Transverse colon (tissue), 4 donors: ENCODE measurements at regions not wholly inside any gene's neighbourhood (a gene's known extent, or its start where the extent isn't known, plus 50 kb on each side); places are given as distances from the start of the nearest gene placed in this dataset.
"Not testable (repeated sequence)": the region's sequence is repeated elsewhere in the genome, so short reads cannot be mapped to it uniquely, and the experiment has no call there.

Source experiments
- DNase-seq: peaks from one replicate; pipeline ENCODE4 v3.0.0-alpha.2; 2019
- H3K27ac ChIP-seq, 4 donors: fragments of 200-600 bp; sonication (generic); 2 replicates each; pipeline ENCODE4 v1.5.1; 2016 to 2018; ENCODE audit warnings: inconsistent platforms in 4 of 4
- H3K27me3 ChIP-seq: fragments of 200-600 bp; sonication (generic); 2 replicates; pipeline ENCODE4 v1.5.1; 2017; ENCODE audit warnings: inconsistent platforms
- H3K36me3 ChIP-seq, 4 donors: fragments of 200-600 bp; sonication (generic); 2 replicates each; pipeline ENCODE4 v1.5.1; 2017 to 2019; ENCODE audit warnings: inconsistent platforms in 4 of 4
- H3K4me1 ChIP-seq, 4 donors: fragments of 200-600 bp; sonication (generic); 2 replicates each; pipeline ENCODE4 v1.5.1; 2017 to 2020; ENCODE audit warnings: inconsistent platforms in 4 of 4
- H3K4me3 ChIP-seq, 4 donors: fragments of 200-600 bp; sonication (generic); 1 replicate in 1 of 4; 2 replicates in 3 of 4; pipeline versions ENCODE4 v1.5.1 to v1.6.1; 2017 to 2019; ENCODE audit warnings: inconsistent platforms in 4 of 4
- H3K9me3 ChIP-seq, 2 donors: fragments of 200-600 bp; sonication (generic); 2 replicates each; pipeline ENCODE4 v1.5.1; 2017 to 2019; ENCODE audit warnings: inconsistent platforms in 2 of 2
- CTCF ChIP-seq, 5 experiments: fragments of 200-600 bp in 3 of 5; fragments of 450-650 bp in 2 of 5; sonication (generic) in 3 of 5; IDR thresholded peaks; 1 replicate in 2 of 5; 2 replicates in 3 of 5; pipeline ENCODE4 v1.5.1; 2016 to 2017; ENCODE audit warnings: antibody characterized with exemption in 5 of 5, inconsistent platforms in 3 of 5, mild to moderate bottlenecking in 2 of 5, moderate library complexity in 1 of 5
- EP300 ChIP-seq: sonication (generic); formaldehyde crosslinking; IDR thresholded peaks from one replicate; pipeline ENCODE4 v1.6.1; 2017; ENCODE audit warnings: antibody characterized with exemption, low read depth
- POLR2A ChIP-seq: fragments of 450-650 bp; IDR thresholded peaks from one replicate; pipeline ENCODE4 v1.6.1; 2016; ENCODE audit warnings: antibody characterized with exemption, mild to moderate bottlenecking, moderate library complexity
- POLR2AphosphoS5 ChIP-seq, 3 donors: sonication (generic); formaldehyde crosslinking; IDR thresholded peaks; one replicate each; pipeline ENCODE4 v1.6.1; 2016; ENCODE audit warnings: antibody characterized with exemption in 3 of 3
- WGBS, 2 donors: methylation state at CpG; one replicate each; pipeline ENCODE4 v1.1.5; 2018; ENCODE audit warnings: low coverage in 1 of 2; 5-methylcytosine and 5-hydroxymethylcytosine counted together
- in situ Hi-C, 4 donors: fragments of 200-750 bp; cut with MboI; loops; one replicate each; pipeline versions ENCODE4 v1.15.0 to v1.15.1; 2017; ENCODE audit warnings: low sequenced_read_pairs in 3 of 4, low pct_ligation_motif_present in 1 of 4, low pct_unique_long_range_greater_than_20kb in 1 of 4
- intact Hi-C: fragments of 100-400 bp; cut with DNase I; formaldehyde crosslinking; loops from one replicate; pipeline ENCODE4 v1.15.1; 2023; ENCODE audit warnings: low total_unique reads

GRCh38 chr11:25633230-25633629, 698.7 kb upstream of the ANO3 start:
- intact Hi-C loops (no loop called here), in situ Hi-C loops (no loop called here)
- H3K36me3 ChIP-seq: no peaks in the 10 kb centered on the region
- no peak overlapping the region for H3K4me3 ChIP-seq
- no peak for DNase-seq
- no peaks in the 10 kb centered on the region for H3K9me3 ChIP-seq
- 63% methylated on average over 1 of the region's 1 CpG; no CpG with 5 or more reads in 1 of the 2 donors for WGBS, 2 donors
- H3K27ac ChIP-seq: no peak overlapping the region
- H3K4me1 ChIP-seq: no peaks in the 10 kb centered on the region
- no peaks in the 10 kb centered on the region for H3K27me3 ChIP-seq
- no peak for TF ChIP-seq CTCF (IDR thresholded peaks at IDR 0.05)
- TF ChIP-seq POLR2AphosphoS5 (IDR thresholded peaks at IDR 0.05): no peak
- no peak for TF ChIP-seq EP300
- TF ChIP-seq POLR2A: no peak

- H3K9me3 ChIP-seq, H3K36me3 ChIP-seq, H3K27ac ChIP-seq, DNase-seq, H3K4me1 ChIP-seq, H3K4me3 ChIP-seq, H3K27me3 ChIP-seq, intact Hi-C loops, in situ Hi-C loops: not testable (repeated sequence)
- 80 to 89% methylated on average over 6 to 12 of the region's 12 CpGs for WGBS, 2 donors
These were observed 682.7 kb upstream of the ANO3 start for GRCh38 chr11:25649220-25649619.

- Histone ChIP-seq H3K4me3 (no peak overlapping the region), H3K27ac (no peak overlapping the region), H3K9me3 (no peaks in the 10 kb centered on the region), H3K36me3 (no peaks in the 10 kb centered on the region), H3K4me1 (no peaks in the 10 kb centered on the region), H3K27me3 (no peaks in the 10 kb centered on the region)
- TF ChIP-seq POLR2A (no peak), EP300 (no peak)
- in situ Hi-C loops: no loop called here
- 90 to 94% methylated on average over 12 of the region's 12 CpGs for WGBS, 2 donors
- no peak for DNase-seq
- intact Hi-C loops: no loop called here
These were observed 681.6 kb upstream of the ANO3 start for GRCh38 chr11:25650319-25650718.

- no peaks in the 10 kb centered on the region for H3K4me1 ChIP-seq
- no peak for DNase-seq
- no peaks in the 10 kb centered on the region for H3K36me3 ChIP-seq
- in situ Hi-C loops: no loop called here
- intact Hi-C loops: no loop called here
- no peak overlapping the region for H3K27ac ChIP-seq
- WGBS, 2 donors: 63 to 82% methylated on average over 2 of the region's 2 CpGs
- TF ChIP-seq EP300 (no peak), POLR2AphosphoS5 (IDR thresholded peaks at IDR 0.05) (no peak), CTCF (IDR thresholded peaks at IDR 0.05) (no peak), POLR2A (no peak)
- H3K27me3 ChIP-seq: no peaks in the 10 kb centered on the region
- H3K9me3 ChIP-seq: no peaks in the 10 kb centered on the region
- no peak overlapping the region for H3K4me3 ChIP-seq
These were observed 676.3 kb upstream of the ANO3 start for GRCh38 chr11:25655636-25656035.

- WGBS, 2 donors: 30 to 52% methylated on average over 2 of the region's 2 CpGs
- Histone ChIP-seq H3K9me3 (no peaks in the 10 kb centered on the region), H3K4me3 (no peak overlapping the region), H3K36me3 (no peaks in the 10 kb centered on the region), H3K27me3 (no peaks in the 10 kb centered on the region), H3K27ac (no peak overlapping the region), H3K4me1 (no peaks in the 10 kb centered on the region)
- in situ Hi-C loops (no loop called here), intact Hi-C loops (no loop called here)
- DNase-seq: no peak
- TF ChIP-seq CTCF (IDR thresholded peaks at IDR 0.05): no peak
- TF ChIP-seq POLR2A: no peak
- TF ChIP-seq EP300: no peak
- TF ChIP-seq POLR2AphosphoS5 (IDR thresholded peaks at IDR 0.05): no peak
These were observed 673.0 kb upstream of the ANO3 start for GRCh38 chr11:25658916-25659315.
